K562 (cell line): ENCODE measurements at regions not wholly inside any gene's neighbourhood (a gene's known extent, or its start where the extent isn't known, plus 50 kb on each side); places are given as distances from the start of the nearest gene placed in this dataset.

Experiments
- ATAC-seq: fragments of 200-7000 bp; cut with Tn5 transposase; 3 replicates; pipeline ENCODE4 v1.9.1; 2020; ENCODE audit warnings: moderate library complexity
- BruUV-seq: library from RNA; stranded (reverse); fragments of 400-500 nt; replicated peaks from 2 replicates; lab custom pipeline; 2021; lab: Mats Ljungman, UMichigan
- CTCF ChIA-PET: fragments of 300-600 bp; formaldehyde crosslinking; extraction: SDS; loops from one replicate; lab custom pipeline; 2021; ENCODE audit warnings: low intra/inter-chr PET ratio; lab: Yijun Ruan, JAX
- POLR2A ChIA-PET: fragments of 300-600, 350-650 bp; sonication (Branson Sonifier 250); formaldehyde crosslinking; extraction: SDS; loops from one replicate; lab custom pipeline; 2021; ENCODE audit warnings: antibody characterized with exemption, inconsistent platforms; lab: Yijun Ruan, JAX
- DNase-seq, 4 experiments: peaks; one replicate each; pipeline versions ENCODE4 v3.0.0 to v3.0.0-alpha.2; 2011 to 2018; ENCODE audit warnings: low spot score in 3 of 4, mixed read lengths in 3 of 4; ENCODE audit errors: extremely low read depth in 1 of 4
- FAIRE-seq: peaks from 2 replicates; lab custom pipeline; 2011; peaks lifted over from hg19 to GRCh38; lab: Jason Lieb, UNC
- H2AFZ ChIP-seq: 2 replicates; pipeline ENCODE4 v1.6.0; 2011; ENCODE audit warnings: low read depth, low read length, control low read depth, inconsistent platforms
- H3K27ac ChIP-seq: fragments of 200-600 bp; 3 replicates; pipeline ENCODE4 v1.8.0; 2011; ENCODE audit warnings: low read depth, mild to moderate bottlenecking, control low read depth, inconsistent platforms, low read length, moderate library complexity, mixed read lengths; ENCODE audit errors: extremely low read depth
- H3K27me3 ChIP-seq, 2 experiments: fragments of 300-600 bp in 1 of 2; 2 replicates in 1 of 2; 3 replicates in 1 of 2; pipeline versions ENCODE4 v1.6.0 to v1.8.0; 2011; ENCODE audit warnings: inconsistent platforms in 2 of 2, low read length in 2 of 2, mild to moderate bottlenecking in 1 of 2, mixed read lengths in 1 of 2, moderate library complexity in 1 of 2; ENCODE audit not compliant: control insufficient read depth in 2 of 2, insufficient read depth in 2 of 2
- H3K36me3 ChIP-seq: fragments of 300-600 bp; 3 replicates; pipeline ENCODE4 v1.8.0; 2011; ENCODE audit warnings: mild to moderate bottlenecking, low read length, inconsistent platforms; ENCODE audit not compliant: control insufficient read depth, insufficient read depth
- H3K4me1 ChIP-seq, 2 experiments: fragments of 200-600 bp in 1 of 2; replicated peaks in 1 of 2; 2 replicates in 1 of 2; 3 replicates in 1 of 2; pipeline versions ENCODE4 v1.5.1 to v1.8.0; 2011; ENCODE audit warnings: inconsistent platforms in 2 of 2, low read length in 2 of 2, mild to moderate bottlenecking in 1 of 2, mixed read lengths in 1 of 2, moderate library complexity in 1 of 2; ENCODE audit not compliant: control insufficient read depth in 2 of 2, insufficient read depth in 2 of 2
- H3K4me2 ChIP-seq: 2 replicates; pipeline ENCODE4 v1.6.1; 2011; ENCODE audit warnings: low read length, control low read depth, inconsistent platforms, mixed read lengths; ENCODE audit not compliant: insufficient read depth
- H3K4me3 ChIP-seq: fragments of 200-600 bp; sonication (generic), shearing (Covaris generic); 2 replicates; pipeline ENCODE4 v1.5.1; 2016; ENCODE audit warnings: control low read depth, inconsistent platforms
- H3K79me2 ChIP-seq: fragments of 200-600 bp; 3 replicates; pipeline ENCODE4 v1.8.0; 2011; ENCODE audit warnings: low read length, inconsistent platforms; ENCODE audit not compliant: control insufficient read depth, insufficient read depth
- H3K9ac ChIP-seq, 2 experiments: 2 replicates each; pipeline versions ENCODE4 v1.6.0 to v1.6.1; 2011; ENCODE audit warnings: low read depth in 2 of 2, low read length in 2 of 2, control low read depth in 1 of 2, inconsistent platforms in 1 of 2, mild to moderate bottlenecking in 1 of 2, mixed read lengths in 1 of 2; ENCODE audit not compliant: insufficient read depth in 1 of 2
- H3K9me1 ChIP-seq: one replicate; pipeline ENCODE4 v1.6.0; 2011; ENCODE audit warnings: inconsistent platforms, mild to moderate bottlenecking, low read length, moderate library complexity; ENCODE audit not compliant: control insufficient read depth, insufficient read depth
- H3K9me3 ChIP-seq: replicated peaks from 2 replicates; pipeline ENCODE4 v1.5.1; 2011; ENCODE audit warnings: low read depth, low read length, inconsistent platforms; ENCODE audit not compliant: control insufficient read depth, insufficient read depth
- H4K20me1 ChIP-seq: replicated peaks from 2 replicates; pipeline ENCODE4 v1.6.1; 2011; ENCODE audit warnings: low read length, inconsistent platforms, mixed read lengths; ENCODE audit not compliant: control insufficient read depth, insufficient read depth
- FOXA3 ChIP-seq, 2 experiments: fragments of 450-650 bp in 1 of 2; sonication (generic) in 1 of 2; formaldehyde crosslinking; IDR thresholded peaks in 1 of 2; conservative IDR thresholded peaks in 1 of 2; 2 replicates each; pipeline versions ENCODE4 v1.4.0 to v1.8.0; 2020 to 2022; ENCODE audit warnings: mild to moderate bottlenecking in 2 of 2, missing genetic modification reagents in 1 of 2
- HCFC1 ChIP-seq: IDR thresholded peaks from 2 replicates; pipeline ENCODE4 v1.6.1; 2012; ENCODE audit warnings: low read depth, low read length, improper control_type of control experiment
- IRF9 ChIP-seq: fragments of 450-650 bp; IDR thresholded peaks from 2 replicates; pipeline ENCODE4 v1.6.1; 2016; ENCODE audit warnings: missing biosample characterization, missing genetic modification characterization
- MCM5 ChIP-seq: fragments of 450-650 bp; IDR thresholded peaks from 2 replicates; pipeline ENCODE4 v1.6.1; 2016; ENCODE audit warnings: low read depth
- MLLT1 ChIP-seq, 2 experiments: fragments of 450-650 bp; IDR thresholded peaks; 2 replicates each; pipeline ENCODE4 v1.6.1; 2016
- POLR2AphosphoS2 ChIP-seq: IDR thresholded peaks from 2 replicates; pipeline ENCODE4 v1.6.1; 2012; ENCODE audit warnings: low read length, improper control_type of control experiment
- whole genome bisulfite sequencing: fragments of 100-300 bp; shearing (Covaris generic); methylation state at CpG from one replicate; pipeline ENCODE4 v1.1.6; 2016; ENCODE audit warnings: low coverage, mixed read lengths; ENCODE audit not compliant: insufficient coverage; ENCODE audit errors: missing lambda C conversion rate; 5-methylcytosine and 5-hydroxymethylcytosine counted together
- in situ Hi-C: fragments of 300-500 bp; cut with MboI; formaldehyde crosslinking; loops from 4 replicates; pipeline ENCODE4 v1.15.0; 2018; ENCODE audit warnings: inconsistent platforms, mixed read lengths
- intact Hi-C: fragments of 100-400 bp; cut with micrococcal nuclease; formaldehyde crosslinking; loops from 2 replicates; pipeline ENCODE4 v1.14.2; 2022

DNA sequence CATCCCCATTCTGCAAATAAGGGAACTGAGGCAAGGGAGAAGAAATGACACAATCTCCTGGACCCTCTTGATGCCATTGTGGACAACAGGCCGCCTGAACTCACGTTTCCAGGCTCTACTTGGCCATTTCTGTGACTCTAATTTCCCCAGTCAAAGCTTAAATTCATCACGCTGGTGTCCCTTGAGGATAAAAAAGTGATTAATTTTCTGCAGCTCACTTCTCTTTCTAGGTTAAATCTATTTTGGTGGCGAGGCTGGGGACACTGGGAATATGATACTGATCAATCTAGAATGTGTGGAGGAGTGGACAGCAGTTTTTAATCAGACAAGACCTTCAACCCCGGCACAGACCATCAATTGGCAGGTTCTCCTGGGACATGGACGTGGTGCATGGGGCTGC, 168.2 kb upstream of the SULF2 start:
- TF ChIP-seq HCFC1, result no peak
- TF ChIP-seq POLR2AphosphoS2, result no peak
- no peak for TF ChIP-seq MCM5
- TF ChIP-seq FOXA3 (CRISPR knock-in tag; conservative IDR thresholded peaks at IDR 0.05 in 1 of 2, IDR thresholded peaks at IDR 0.05 in 1 of 2), result no peak
- no peak for TF ChIP-seq MLLT1 (IDR thresholded peaks at IDR 0.05)
- no peak for TF ChIP-seq IRF9
- Histone ChIP-seq H3K36me3 (no peaks in the 10 kb centered on the region), H3K4me1 (no peaks in the 10 kb centered on the region), H3K27me3 (peaks cover 15 to 52% of the 10 kb centered on the region in 2 experiments), H3K79me2 (no peaks in the 10 kb centered on the region), H2AFZ (no peak overlapping the region), H3K27ac (no peak overlapping the region), H3K9me3 (no peaks in the 10 kb centered on the region), H4K20me1 (0 out of 2 replicates have a peak, but pooled peaks cover 9% of the 10 kb centered on the region), H3K4me2 (no peak overlapping the region), H3K9ac (no peak overlapping the region), H3K9me1 (no peaks in the 10 kb centered on the region), H3K4me3 (no peak overlapping the region)
- intact Hi-C loops, result no loop called here
- BruUV-seq, result no TSS peak
- ATAC-seq (no peak), FAIRE-seq (no peak), DNase-seq (no peak)
- ChIA-PET POLR2A (no interaction called here), CTCF (no interaction called here)
- 0% methylated on average over 6 of the region's 6 CpGs for WGBS
- in situ Hi-C loops, result no loop called here
